Ramos (cell line): ENCODE measurements at regions not wholly inside any gene's neighbourhood (a gene's known extent, or its start where the extent isn't known, plus 50 kb on each side); places are given as distances from the start of the nearest gene placed in this dataset.
"Not testable (repeated sequence)": the region's sequence is repeated elsewhere in the genome, so short reads cannot be mapped to it uniquely, and the experiment has no call there.

ENCODE experiments used
- in situ Hi-C: fragments of 300-500 bp; cut with MboI; formaldehyde crosslinking; loops from one replicate; pipeline ENCODE4 v1.14.3; 2022; ENCODE audit warnings: low sequenced_read_pairs; ENCODE audit not compliant: unreplicated experiment

DNA sequence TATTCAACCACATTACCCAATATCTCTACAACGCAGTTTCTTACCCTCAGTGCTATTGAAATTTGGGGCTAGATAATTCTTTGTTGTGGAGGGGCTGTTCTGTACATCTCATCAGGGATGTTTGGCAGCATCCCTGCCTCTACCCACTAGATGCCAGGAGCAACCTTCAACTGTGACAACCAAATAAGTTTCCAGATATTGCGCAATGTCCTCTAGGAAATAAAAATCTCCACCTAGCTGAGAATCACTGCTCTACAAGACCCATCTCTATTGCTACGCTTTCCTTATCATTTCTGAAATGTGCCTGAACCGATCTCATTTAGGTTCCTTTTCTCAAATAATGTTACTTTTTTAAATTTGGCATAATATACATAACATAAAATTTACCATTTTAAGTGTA is 155.2 kb upstream of the G2E3 start:
- in situ Hi-C loops: no loop called here

- in situ Hi-C loops: not testable (repeated sequence)
Measured at GRCh38 chr14:30409508-30410015, 149.4 kb upstream of the G2E3 start.

DNA sequence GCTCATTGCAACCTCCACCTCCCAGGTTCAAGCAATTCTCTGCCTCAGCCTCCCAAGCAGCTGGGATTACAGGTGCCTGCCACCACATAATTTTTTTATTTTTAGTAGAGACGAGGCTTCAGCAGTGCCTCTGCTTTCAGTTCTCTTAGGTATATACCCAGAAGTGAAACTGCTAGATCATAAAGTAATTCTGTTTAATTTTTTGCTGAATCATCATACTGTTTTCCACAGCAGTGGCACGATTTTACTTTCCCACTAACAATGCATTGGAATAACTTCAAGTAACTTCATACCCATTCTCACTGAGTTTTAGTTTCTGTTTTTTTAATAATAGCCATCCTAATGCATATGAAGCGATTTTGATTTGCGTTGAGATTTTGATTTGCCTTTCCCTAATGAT is 148.0 kb upstream of the G2E3 start:
- in situ Hi-C loops: no loop called here

GRCh38 chr14:30413184-30413583 is 145.8 kb upstream of the G2E3 start:
- in situ Hi-C loops: not testable (repeated sequence)

DNA sequence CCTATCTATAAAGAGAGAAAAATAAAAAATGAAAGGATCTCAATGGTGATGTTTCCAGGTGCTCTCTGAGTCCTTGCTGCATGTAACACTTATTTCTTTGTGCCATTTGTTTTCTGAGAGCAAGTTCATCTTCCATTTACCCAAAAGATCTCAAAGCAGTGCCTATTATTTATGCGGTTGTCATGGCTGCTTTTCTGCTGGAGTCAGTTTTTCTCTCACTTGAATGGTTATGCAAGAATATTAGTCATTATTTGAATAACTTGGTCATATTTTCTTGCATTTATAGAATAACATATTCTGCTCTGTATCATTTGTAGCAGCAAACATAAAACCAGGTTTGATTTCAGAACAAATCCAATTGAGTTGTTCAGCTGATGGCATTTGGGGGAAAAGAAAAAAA is 141.8 kb upstream of the G2E3 start:
- in situ Hi-C loops: no loop called here

- in situ Hi-C loops: no loop called here
Measured at GRCh38 chr14:30417999-30418398, 141.0 kb upstream of the G2E3 start.

DNA sequence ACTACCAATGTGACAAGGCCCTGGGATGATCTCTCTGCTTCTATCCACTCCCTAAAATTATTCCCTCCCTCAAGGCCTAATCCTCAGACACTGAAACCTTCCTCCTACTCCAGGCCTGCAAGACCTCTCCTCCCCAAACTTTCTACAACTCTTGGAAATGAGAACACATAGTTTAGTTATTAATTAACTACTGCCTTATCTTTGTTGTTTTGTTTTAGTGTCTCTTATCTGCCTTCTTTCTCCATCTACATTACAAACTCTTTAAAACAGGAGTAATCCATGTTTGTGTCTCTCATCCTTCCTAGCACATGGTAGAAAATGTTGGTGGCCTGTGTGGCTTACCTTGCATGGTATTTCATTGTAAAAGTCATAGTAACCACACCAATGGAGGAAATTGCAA is 139.9 kb upstream of the G2E3 start:
- in situ Hi-C loops: no loop called here

DNA sequence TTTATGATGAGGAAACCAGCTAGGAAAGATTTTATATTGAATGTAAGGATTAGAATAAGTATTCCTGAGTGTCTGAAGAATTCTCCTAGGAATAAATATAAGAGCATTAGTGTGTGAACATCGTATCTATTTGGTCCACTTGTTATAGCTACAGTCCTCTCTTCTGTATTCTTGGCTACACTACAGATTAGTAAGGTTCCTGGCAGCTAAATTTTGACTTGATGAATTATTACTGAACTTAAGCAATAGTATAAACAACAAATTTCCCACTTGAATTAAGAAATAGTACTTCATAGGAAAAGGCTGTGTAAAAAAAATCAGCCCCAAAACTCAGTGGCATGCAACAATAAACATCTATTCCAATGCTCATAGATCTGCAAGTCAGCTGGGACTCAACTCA is 138.4 kb upstream of the G2E3 start:
- in situ Hi-C loops: no loop called here

GRCh38 chr14:30426463-30426862 is 132.5 kb upstream of the G2E3 start:
- in situ Hi-C loops: no loop called here

GRCh38 chr14:30427401-30427800 is 131.6 kb upstream of the G2E3 start:
- in situ Hi-C loops: no loop called here

GRCh38 chr14:30427846-30428245 is 131.1 kb upstream of the G2E3 start:
- in situ Hi-C loops: no loop called here

GRCh38 chr14:30431552-30431951 is 127.4 kb upstream of the G2E3 start:
- in situ Hi-C loops: no loop called here

GRCh38 chr14:30440961-30441360 is 118.0 kb upstream of the G2E3 start:
- in situ Hi-C loops: no loop called here

GRCh38 chr14:30443368-30444007 is 115.5 kb upstream of the G2E3 start:
- in situ Hi-C loops: no loop called here

DNA sequence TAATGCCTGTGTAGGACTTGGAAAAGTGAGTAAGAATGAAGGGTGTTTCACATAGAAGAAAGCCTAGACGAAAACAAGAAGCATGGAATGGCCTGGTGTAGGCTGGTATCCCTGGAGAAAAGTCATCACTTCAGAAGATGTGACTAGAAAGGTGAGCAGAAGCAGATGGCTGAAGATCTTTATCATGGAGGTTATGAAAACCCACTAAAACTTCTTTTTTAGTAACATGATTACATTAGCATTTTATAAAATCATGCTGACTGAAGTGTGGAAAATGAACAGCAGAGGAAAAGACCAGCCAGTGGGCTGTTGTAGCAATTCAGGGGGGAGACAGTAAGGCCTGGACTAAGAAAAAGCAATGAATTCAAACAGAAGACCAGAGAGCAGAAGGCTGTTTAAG is 114.5 kb upstream of the G2E3 start:
- in situ Hi-C loops: no loop called here

DNA sequence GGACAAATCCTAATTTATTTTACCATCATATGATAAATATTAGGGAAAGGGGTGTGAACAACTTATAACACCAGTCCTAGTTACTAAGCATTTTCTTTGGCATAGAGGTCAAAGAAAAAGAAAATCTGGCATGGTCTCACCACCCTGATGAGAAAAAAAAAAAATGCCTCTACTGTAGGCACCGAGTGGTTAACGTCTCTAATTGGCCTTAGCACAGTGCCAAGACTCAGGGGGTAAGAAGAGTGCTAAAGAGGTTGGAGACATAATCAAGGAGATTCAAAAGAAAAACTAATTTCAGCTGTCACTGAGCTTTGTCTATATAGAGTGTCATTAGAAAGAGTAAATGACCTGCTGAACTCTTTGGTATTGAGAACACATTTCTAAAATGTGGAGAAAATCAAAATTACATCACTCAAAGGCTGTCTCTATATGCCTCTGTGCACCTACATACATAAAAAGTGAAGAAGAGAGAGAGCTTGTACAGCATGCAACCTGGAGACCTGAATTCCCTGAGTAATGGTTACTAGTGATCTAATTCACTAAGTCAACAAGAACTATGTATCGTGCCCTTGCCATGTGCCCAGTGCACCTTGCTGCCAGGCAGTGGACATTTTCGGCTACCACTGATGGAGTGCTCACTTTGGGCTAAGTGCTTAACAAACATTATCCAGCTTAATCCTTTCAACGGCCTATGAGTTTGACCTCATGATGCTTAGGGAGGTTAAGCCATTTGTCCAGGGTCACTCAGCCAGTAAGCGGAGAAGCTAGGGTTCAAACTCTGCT is 113.8 kb upstream of the G2E3 start:
- in situ Hi-C loops: no loop called here

DNA sequence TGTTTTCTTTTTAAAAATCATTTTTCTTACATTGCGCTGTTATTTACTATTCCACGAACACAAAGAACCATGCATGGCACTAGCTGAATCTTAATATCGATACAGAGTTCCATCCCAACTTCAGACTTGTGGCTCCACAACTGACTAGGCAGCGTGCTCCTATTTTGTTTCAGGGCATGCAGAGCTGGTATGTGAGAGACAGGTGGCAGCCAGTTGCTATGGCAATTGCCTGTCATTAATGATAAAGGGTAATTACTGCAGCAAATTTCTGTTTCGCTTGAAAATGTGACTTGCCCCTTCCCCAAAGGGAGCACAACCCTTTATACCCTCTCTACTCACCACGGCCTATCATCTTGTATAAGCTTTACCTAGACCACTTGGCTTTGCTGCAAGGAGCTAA is 113.1 kb upstream of the G2E3 start:
- in situ Hi-C loops: no loop called here

DNA sequence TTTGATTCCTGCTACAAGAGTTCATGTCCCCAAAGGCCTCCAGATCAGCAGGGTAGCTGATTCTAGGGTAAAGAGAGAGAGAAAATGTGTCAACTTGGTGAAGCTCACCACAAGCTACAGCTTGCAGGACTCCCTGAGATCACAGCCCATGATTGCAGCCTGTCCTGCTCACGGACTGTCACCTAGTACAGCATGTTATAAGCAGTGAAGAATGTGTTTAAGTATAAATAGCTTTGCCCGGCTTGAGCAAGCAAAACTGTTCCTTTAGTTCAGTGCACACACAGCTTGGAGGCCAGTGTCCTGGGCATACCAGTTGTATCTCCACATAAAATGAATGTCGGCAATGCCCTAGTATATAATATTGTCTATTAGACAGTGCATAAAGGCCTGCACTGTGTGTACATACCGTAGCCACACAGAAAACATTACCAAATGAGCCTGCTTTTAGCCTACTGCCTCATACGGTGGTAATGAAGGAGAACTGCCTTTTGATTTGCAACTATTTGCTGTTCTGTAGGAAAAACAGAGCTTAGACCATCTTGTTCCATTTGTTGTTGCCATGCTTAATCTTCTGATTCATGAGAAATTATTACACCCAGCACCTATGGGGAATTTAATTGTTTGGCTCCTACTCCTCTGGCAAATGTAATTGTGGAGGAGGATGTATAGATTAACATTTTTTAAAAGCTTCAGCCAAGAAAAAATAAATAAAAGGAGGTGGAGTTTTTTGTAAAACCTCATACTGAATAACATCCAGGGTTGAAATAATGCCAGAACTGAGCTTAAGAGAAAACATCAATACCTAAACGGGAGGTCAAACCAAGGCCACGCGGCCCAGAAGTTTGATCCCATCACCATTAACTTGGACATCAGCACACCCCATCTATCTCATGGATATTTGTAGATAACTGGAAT is 108.1 kb upstream of the G2E3 start:
- in situ Hi-C loops: no loop called here

DNA sequence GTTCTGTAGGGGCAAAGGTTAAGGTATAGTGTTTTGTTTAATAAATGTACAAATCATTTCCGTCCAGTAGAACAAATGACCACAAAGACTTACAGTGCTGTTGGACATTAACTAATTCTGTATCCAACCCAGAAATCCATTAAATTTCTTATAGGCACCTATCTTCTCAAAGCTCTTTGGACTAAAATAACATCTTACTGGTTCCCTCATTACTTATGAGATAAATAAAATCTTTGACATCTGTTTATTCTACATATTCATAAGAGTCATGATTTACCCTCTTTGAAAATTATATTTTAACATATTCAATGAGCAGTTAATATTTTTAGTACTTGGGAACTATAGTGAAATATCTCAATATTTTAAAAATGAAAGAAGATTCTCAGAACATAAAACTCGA is 102.7 kb upstream of the G2E3 start:
- in situ Hi-C loops: no loop called here

DNA sequence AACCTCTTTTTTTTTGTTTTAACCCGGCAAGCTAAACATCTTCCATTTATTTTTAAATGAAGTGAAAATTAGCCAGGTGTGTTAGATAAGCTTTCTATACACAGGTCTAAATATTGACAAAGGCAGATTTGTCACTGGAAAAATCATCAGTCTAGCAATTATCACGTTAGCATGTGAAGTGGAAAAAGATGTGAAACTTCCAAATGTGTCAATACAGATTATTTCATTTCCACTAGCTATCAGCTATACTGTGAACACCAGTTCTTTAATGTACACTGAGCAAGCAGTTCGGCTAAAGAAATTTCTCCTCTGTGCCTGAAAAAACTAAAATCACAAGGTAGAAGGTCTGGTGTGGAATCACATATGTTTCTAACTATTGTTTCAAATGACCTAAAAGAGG is 96.6 kb upstream of the G2E3 start:
- in situ Hi-C loops: no loop called here

- in situ Hi-C loops: no loop called here
Measured at GRCh38 chr14:30464481-30464880, 94.5 kb upstream of the G2E3 start.
